GM23338 (cell line): ENCODE measurements at regions not wholly inside any gene's neighbourhood (a gene's known extent, or its start where the extent isn't known, plus 50 kb on each side); places are given as distances from the start of the nearest gene placed in this dataset.

Experiments used
- ATAC-seq: fragments of 200-7000 bp; cut with Tn5 transposase; 3 replicates; pipeline ENCODE4 v1.9.1; 2020
- DNase-seq: peaks from one replicate; pipeline ENCODE4 v3.0.0-alpha.2; 2015; ENCODE audit warnings: low spot score
- H2AFZ ChIP-seq: fragments of 200-600 bp; sonication (generic); 2 replicates; pipeline ENCODE4 v1.8.0; 2016; ENCODE audit warnings: antibody characterized with exemption, mild to moderate bottlenecking, moderate library complexity
- H3F3A ChIP-seq: fragments of 200-600 bp; sonication (generic); replicated peaks from 2 replicates; pipeline ENCODE4 v1.8.0; 2017; ENCODE audit warnings: antibody characterized with exemption, mixed run types, low read depth
- H3K27ac ChIP-seq: fragments of 200-600 bp; sonication (generic); 2 replicates; pipeline ENCODE4 v1.6.1; 2016; ENCODE audit warnings: low read depth
- H3K27me3 ChIP-seq: fragments of 200-600 bp; sonication (generic); 2 replicates; pipeline ENCODE4 v1.8.0; 2016; ENCODE audit warnings: mild to moderate bottlenecking, mixed run types, moderate library complexity; ENCODE audit not compliant: insufficient read depth
- H3K36me3 ChIP-seq: fragments of 200-600 bp; sonication (generic); 2 replicates; pipeline ENCODE4 v1.8.0; 2016; ENCODE audit warnings: mild to moderate bottlenecking; ENCODE audit not compliant: insufficient read depth
- H3K4me1 ChIP-seq: fragments of 200-600 bp; sonication (generic); 2 replicates; pipeline ENCODE4 v1.8.0; 2016; ENCODE audit warnings: mild to moderate bottlenecking, moderate library complexity; ENCODE audit not compliant: insufficient read depth
- H3K4me2 ChIP-seq: fragments of 200-600 bp; sonication (generic); 2 replicates; pipeline ENCODE4 v1.7.1; 2017; ENCODE audit warnings: mixed run types
- H3K4me3 ChIP-seq: fragments of 200-600 bp; sonication (generic); 2 replicates; pipeline ENCODE4 v1.6.1; 2016; ENCODE audit warnings: mixed run types
- H3K79me2 ChIP-seq: fragments of 200-600 bp; sonication (generic); replicated peaks from 2 replicates; pipeline ENCODE4 v1.8.0; 2017; ENCODE audit warnings: mild to moderate bottlenecking; ENCODE audit not compliant: insufficient read depth
- H3K9me2 ChIP-seq: fragments of 200-600 bp; sonication (generic); 2 replicates; pipeline ENCODE4 v1.8.0; 2017; ENCODE audit not compliant: insufficient read depth
- H4K20me1 ChIP-seq: fragments of 200-600 bp; sonication (generic); replicated peaks from 2 replicates; pipeline ENCODE4 v1.8.0; 2017; ENCODE audit warnings: mild to moderate bottlenecking; ENCODE audit not compliant: insufficient read depth
- H3K27ac Mint-ChIP-seq: 2 replicates; pipeline ENCODE4 v1.8.0; 2020; ENCODE audit warnings: inconsistent platforms, mild to moderate bottlenecking, moderate library complexity, mixed read lengths
- H3K27me3 Mint-ChIP-seq: 3 replicates; pipeline ENCODE4 v1.8.0; 2022; ENCODE audit warnings: low read depth, mild to moderate bottlenecking, moderate library complexity, mixed read lengths, inconsistent platforms; ENCODE audit not compliant: insufficient read depth, poor library complexity
- H3K36me3 Mint-ChIP-seq: 3 replicates; pipeline ENCODE4 v1.8.0; 2021; ENCODE audit warnings: low read depth, mild to moderate bottlenecking, inconsistent platforms, moderate library complexity, mixed read lengths
- H3K4me1 Mint-ChIP-seq: 3 replicates; pipeline ENCODE4 v1.8.0; 2020; ENCODE audit warnings: mild to moderate bottlenecking, inconsistent platforms, mixed read lengths
- H3K4me3 Mint-ChIP-seq: 3 replicates; pipeline ENCODE4 v1.8.0; 2021; ENCODE audit warnings: moderate library complexity, mild to moderate bottlenecking, inconsistent platforms, mixed read lengths
- H3K9me3 Mint-ChIP-seq: 3 replicates; pipeline ENCODE4 v1.8.0; 2020; ENCODE audit warnings: moderate library complexity, mild to moderate bottlenecking, inconsistent platforms, mixed read lengths
- CREB1 ChIP-seq: fragments of 250-450 bp; sonication (Bioruptor Pico); IDR thresholded peaks from 2 replicates; pipeline ENCODE4 v1.5.0; 2020; ENCODE audit warnings: low read depth, mild to moderate bottlenecking, moderate library complexity
- ETS1 ChIP-seq: IDR thresholded peaks from 2 replicates; pipeline ENCODE4 v1.6.1; 2016; ENCODE audit warnings: antibody characterized with exemption
- EZH2phosphoT487 ChIP-seq: fragments of 200-600 bp; sonication (generic); IDR thresholded peaks from one replicate; pipeline ENCODE4 v1.8.1; 2018; ENCODE audit warnings: antibody characterized with exemption; ENCODE audit not compliant: unreplicated experiment
- JUNB ChIP-seq: IDR thresholded peaks from one replicate; pipeline ENCODE4 v1.6.1; 2016; ENCODE audit warnings: antibody characterized with exemption; ENCODE audit not compliant: unreplicated experiment
- NANOG ChIP-seq: IDR thresholded peaks from 2 replicates; pipeline ENCODE4 v1.6.1; 2016; ENCODE audit warnings: antibody characterized with exemption, borderline replicate concordance
- POLR2AphosphoS5 ChIP-seq: IDR thresholded peaks from 2 replicates; pipeline ENCODE4 v1.6.1; 2016; ENCODE audit warnings: antibody characterized with exemption, low read depth
- ZNF462 ChIP-seq: fragments of 250-450 bp; sonication (Bioruptor Pico); IDR thresholded peaks from 2 replicates; pipeline ENCODE4 v1.5.0; 2020; ENCODE audit warnings: mild to moderate bottlenecking, moderate library complexity

GRCh38 chr13:73635166-73635787 lies 498.9 kb downstream of the KLF12 start:
- Histone ChIP-seq H3K4me2 (no peak overlapping the region), H3K4me3 (no peak overlapping the region), H3K9me2 (peaks cover 17% of the 10 kb centered on the region), H3K27ac (no peak overlapping the region), H3F3A (no peaks in the 10 kb centered on the region), H3K4me1 (peaks cover 18% of the 10 kb centered on the region), H3K36me3 (no peaks in the 10 kb centered on the region), H2AFZ (0 out of 2 replicates have a peak overlapping the region, but pooled peaks have one; percentile 28), H3K27me3 (no peaks in the 10 kb centered on the region; the same call in 1 of the 2 replicates), H4K20me1 (no peaks in the 10 kb centered on the region), H3K79me2 (no peaks in the 10 kb centered on the region)
- ATAC-seq (no peak), DNase-seq (no peak)
- TF ChIP-seq JUNB = no peak
- no peak for TF ChIP-seq CREB1
- TF ChIP-seq EZH2phosphoT487 = no peak
- TF ChIP-seq NANOG = no peak
- TF ChIP-seq POLR2AphosphoS5 = no peak
- TF ChIP-seq ZNF462 (CRISPR knock-in tag) = no peak
- TF ChIP-seq ETS1 = no peak
- H3K4me1 Mint-ChIP-seq = peaks cover 22% of the 10 kb centered on the region
- H3K27me3 Mint-ChIP-seq = no peaks in the 10 kb centered on the region
- no peak overlapping the region for H3K27ac Mint-ChIP-seq
- H3K36me3 Mint-ChIP-seq = peaks cover 15% of the 10 kb centered on the region
- H3K4me3 Mint-ChIP-seq = no peak overlapping the region
- peaks cover 20% of the 10 kb centered on the region; the same call in 2 of the 3 replicates for H3K9me3 Mint-ChIP-seq
